Stimulated activated CD8-positive, alpha-beta memory T cell treated with anti-CD3 and anti-CD28 coated beads, Interleukin-12 subunit alpha, Interleukin-12 subunit beta, amount 100 ng/mL, for 1 hour (primary cell): ENCODE measurements at regions not wholly inside any gene's neighbourhood (a gene's known extent, or its start where the extent isn't known, plus 50 kb on each side); places are given as distances from the start of the nearest gene placed in this dataset.

Experiments used
- DNase-seq: peaks from one replicate; pipeline ENCODE4 v3.0.0-alpha.2; 2020; ENCODE audit warnings: low read depth

DNA sequence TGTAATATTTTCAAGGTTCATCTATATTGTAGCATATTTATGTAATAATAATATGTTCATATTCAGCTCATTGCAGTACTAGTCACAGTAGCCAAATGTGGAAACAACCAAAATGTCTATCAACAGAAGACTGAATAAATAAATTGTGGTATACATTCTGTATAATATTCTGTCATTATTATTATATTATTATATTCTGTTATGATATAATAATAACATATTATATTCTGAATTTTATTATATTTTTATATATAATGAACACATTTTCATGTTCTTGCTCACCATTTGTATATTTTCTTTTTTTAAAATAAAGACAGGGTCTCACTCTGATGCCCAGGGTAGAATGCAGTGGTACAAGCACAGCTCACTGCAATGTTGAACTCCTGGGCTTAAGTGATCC, 91.2 kb upstream of the STARD3NL start:
- no peak for DNase-seq

DNA sequence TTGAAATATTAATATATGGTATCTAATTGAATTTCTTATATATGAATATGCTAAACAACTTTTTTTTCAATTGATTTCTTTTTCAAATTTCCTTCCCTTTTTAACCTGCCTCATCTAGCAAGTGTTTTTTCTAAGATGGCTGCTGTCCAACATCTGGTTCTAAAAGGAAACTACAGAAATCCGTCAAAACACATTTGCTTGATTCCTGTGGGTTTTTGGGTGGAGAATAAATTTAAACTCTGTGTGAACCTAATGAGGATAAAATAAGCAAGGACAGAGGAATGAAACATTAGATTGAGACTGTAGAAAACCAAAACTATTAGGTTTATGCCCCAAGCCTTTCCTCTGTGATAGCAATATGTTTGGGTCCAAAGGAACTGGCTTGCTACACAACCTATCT, 75.5 kb upstream of the STARD3NL start:
- no peak for DNase-seq

DNA sequence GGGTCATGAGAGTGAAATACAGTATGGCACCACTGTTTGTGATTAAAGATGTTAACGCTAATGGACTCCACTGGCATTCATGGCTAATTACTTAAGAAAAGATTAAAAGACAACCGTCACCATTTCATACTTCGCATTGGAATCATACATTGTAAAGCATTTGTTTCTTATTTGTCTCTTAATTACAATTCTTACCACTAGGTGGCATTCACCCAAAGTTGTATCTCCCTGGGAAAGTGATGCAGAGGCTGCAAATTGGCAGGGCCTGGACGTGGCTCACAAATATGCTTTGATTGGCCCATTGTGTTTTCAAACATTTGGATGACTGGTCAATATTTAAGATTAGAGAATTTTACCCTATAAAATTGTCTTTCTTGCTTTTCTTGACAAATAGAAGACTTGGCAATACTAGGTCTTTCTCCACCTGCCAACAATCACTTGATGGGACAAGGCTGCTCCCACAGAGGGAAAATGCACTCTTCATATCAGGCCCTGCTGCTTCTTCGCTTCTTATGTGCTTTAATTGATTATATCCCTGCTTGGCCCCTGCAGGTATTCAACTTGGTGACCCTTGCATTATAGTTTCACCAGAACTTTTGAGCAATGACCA, 72.1 kb upstream of the STARD3NL start:
- no peak for DNase-seq

DNA sequence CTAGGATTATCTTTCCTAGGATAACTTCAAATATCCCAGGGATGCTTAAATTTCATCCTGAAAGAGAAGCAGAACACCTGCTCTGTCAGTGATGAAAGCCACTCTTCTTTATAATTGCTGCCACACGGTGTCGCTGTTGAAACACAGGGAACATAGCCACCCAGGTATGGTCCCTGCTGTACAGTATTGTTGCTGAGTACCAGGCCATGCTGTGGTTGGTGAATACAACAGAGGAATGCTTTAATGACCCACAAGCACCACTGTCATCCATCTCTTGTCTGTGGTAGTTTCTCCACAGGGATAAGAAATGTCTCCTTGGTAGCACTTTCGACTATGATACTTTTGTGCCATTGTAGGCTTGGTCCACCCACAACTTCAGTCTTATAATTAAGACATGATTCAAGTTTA, 70.6 kb upstream of the STARD3NL start:
- DNase-seq = peak; percentile 63

DNA sequence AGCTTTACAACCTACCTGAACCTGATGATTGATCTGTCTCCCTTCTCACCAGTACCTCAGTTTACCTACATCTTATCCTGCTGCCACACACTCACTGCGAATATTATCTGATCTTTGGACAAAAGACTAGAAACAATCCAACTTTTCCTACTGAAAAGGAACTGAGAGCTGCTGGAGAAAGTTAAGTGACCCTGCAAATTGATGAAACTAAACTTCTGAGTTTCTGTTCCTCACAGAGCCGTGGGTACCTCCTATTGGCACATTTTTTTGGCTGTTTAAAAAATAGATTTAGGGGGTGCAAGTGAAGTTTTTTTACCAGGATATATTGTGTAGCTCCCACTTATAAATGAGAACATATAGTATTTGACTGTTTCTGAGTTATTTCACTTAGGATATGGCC, 66.0 kb upstream of the STARD3NL start:
- DNase-seq = no peak

DNA sequence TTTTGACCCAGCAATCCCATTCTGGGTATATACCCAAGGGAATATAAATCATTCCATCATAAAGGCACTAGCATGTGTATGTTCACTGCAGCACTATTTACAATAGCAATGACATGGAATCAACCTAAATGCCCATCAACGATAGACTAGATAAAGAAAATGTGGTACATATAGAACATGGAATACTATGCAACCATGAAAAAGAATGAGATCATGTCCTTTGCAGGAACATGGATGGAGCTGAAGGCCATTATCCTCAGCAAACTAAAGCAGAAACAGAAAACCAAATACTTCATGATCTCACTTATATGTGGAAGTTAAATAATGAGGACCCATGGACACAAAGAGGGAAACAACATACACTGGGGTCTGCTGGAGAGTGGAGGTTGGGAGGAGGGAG, 58.0 kb upstream of the STARD3NL start:
- DNase-seq = no peak

DNA sequence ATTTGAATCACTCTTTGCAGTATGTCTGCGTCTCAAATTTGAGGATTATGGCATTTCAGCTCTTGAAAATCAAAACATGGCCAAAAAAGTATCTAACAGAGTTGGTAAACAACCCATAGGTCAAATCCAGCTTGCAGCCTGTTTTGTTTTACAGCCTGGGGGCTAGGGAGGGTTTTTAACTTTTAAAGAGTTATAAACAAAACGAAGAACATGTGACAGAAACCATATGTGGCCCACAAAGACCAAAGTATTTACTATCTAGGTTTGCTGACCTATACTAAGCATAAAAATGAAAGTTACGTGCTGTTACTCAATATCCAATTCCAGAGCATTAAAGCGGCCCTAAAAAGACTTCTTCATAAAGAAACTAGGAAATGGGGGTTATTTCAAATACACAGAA, 55.5 kb upstream of the STARD3NL start:
- DNase-seq = no peak

DNA sequence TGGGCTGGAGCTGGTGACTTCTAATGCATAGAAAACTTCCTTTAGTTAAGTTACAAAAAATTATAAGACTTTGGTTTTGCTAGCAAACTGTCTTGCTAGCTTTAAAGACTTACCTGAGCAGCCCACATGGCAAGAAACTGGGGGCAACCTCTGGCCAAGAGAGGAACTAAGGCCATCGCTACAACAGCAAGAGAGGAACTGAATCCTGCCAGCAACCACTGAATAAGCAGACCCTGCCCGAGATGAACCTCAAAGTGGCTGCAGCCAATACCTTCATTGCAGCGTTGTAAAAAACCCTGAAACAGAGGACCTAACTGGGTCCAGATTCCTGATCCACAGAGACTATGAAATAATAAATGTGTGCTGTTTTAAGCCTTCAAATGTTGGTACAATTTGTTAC, 54.6 kb upstream of the STARD3NL start:
- no peak for DNase-seq

DNA sequence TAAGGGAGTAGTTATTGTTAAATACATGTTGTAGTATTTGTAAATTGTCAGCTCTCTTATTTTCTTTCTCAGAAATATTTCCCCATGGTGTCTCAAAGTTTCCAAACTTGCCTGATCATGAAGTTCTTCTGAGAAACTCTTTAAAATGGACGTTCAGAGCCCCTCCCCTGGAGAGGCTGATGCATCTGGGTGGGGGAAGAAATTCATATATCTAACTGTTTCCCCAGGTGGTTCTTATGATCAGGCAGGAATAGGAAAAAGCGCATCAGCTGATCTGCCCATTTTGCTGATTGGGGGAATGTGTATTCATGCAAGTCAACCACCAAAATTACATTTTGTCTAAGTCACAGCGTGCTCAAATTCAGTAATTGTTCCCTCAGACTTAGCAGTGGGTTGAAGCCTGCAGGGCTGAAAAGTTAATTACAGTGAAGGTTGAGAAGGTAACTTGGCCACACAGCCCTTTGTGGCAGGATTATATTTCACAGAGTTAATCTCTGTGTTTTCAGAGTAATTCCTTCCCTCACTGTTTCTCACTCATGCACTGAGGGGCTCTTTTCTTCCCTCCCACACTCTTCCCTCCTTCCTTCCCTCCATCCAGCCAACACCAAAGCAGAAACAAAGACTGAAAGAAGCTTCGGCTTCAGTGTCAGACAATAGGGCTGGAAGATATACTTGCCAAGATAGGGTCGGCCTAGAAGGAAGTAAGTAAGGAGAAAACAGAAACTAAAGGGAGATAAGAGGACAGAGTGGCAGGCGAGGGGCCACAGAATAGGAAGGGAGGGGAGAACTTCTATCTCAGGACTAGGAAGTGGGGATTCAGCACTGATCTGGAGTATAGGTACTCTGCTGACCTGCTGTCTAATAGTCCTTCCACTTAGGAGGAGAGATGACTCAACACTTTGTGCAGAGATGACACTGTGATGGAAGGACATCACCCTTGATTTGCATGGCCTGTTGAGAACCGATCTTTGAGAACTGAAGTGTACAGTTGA, 50.5 kb upstream of the STARD3NL start:
- no peak for DNase-seq
